SK-N-SH treated with all-trans-retinoic acid at 6 μM for 48 hours (cell line): ENCODE measurements at regions not wholly inside any gene's neighbourhood (a gene's known extent, or its start where the extent isn't known, plus 50 kb on each side); places are given as distances from the start of the nearest gene placed in this dataset.

Experiments
- ARNTL ChIP-seq: fragments of 450-650 bp; formaldehyde crosslinking; IDR thresholded peaks from 2 replicates; pipeline ENCODE4 v1.5.0; 2020; ENCODE audit warnings: low read depth, mild to moderate bottlenecking, moderate library complexity, borderline replicate concordance
- ZC3H10 ChIP-seq: fragments of 250-450 bp; sonication (Bioruptor Pico); IDR thresholded peaks from 2 replicates; pipeline ENCODE4 v1.5.1; 2021; ENCODE audit warnings: mild to moderate bottlenecking, moderate library complexity
- TF ChIP-seq, protein P1 (sequence below): fragments of 250-450 bp; sonication (Bioruptor Pico); IDR thresholded peaks from 2 replicates; pipeline ENCODE4 v1.8.0; 2020; ENCODE audit warnings: mild to moderate bottlenecking, moderate library complexity, borderline replicate concordance

DNA sequence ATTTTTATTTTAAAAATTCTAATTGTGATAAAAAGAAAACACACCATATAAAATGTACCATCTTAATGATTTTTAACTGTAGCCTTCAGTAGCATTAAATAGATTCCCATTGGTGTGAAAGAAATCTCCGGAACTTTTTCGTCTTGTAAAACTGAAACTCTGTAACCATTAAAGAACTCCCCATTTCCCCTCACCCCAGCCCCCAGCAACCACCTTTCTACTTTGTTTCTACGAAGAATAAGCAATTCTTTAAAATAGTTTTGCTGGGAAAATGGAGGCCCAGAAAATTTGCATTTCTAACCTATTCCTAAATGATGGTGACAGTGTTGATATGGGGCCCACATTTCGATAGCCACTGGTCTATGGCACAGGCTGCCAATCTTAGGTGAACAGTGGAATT is 305.4 kb upstream of the PFKP start:
- TF ChIP-seq ARNTL (CRISPR knock-in tag) (no peak), ZC3H10 (CRISPR knock-in tag) (no peak)
- TF ChIP-seq, protein P1, sequence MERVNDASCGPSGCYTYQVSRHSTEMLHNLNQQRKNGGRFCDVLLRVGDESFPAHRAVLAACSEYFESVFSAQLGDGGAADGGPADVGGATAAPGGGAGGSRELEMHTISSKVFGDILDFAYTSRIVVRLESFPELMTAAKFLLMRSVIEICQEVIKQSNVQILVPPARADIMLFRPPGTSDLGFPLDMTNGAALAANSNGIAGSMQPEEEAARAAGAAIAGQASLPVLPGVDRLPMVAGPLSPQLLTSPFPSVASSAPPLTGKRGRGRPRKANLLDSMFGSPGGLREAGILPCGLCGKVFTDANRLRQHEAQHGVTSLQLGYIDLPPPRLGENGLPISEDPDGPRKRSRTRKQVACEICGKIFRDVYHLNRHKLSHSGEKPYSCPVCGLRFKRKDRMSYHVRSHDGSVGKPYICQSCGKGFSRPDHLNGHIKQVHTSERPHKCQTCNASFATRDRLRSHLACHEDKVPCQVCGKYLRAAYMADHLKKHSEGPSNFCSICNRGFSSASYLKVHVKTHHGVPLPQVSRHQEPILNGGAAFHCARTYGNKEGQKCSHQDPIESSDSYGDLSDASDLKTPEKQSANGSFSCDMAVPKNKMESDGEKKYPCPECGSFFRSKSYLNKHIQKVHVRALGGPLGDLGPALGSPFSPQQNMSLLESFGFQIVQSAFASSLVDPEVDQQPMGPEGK (CRISPR knock-in tag), result no peak
